Endothelial cell of umbilical vein (primary cell): ENCODE measurements at regions not wholly inside any gene's neighbourhood (a gene's known extent, or its start where the extent isn't known, plus 50 kb on each side); places are given as distances from the start of the nearest gene placed in this dataset.

Experiments used
- CTCF ChIP-seq, 2 donors: IDR thresholded peaks; 1 replicate in 1 of 2; 2 replicates in 1 of 2; pipeline ENCODE4 v1.5.1; 2011; ENCODE audit warnings: low read length in 2 of 2, mild to moderate bottlenecking in 2 of 2, moderate library complexity in 2 of 2, control low read depth in 1 of 2, inconsistent platforms in 1 of 2, low read depth in 1 of 2; ENCODE audit not compliant: insufficient read depth in 1 of 2; ENCODE audit errors: extremely low read depth in 1 of 2
- MAX ChIP-seq: IDR thresholded peaks from 2 replicates; pipeline ENCODE4 v1.6.1; 2011; ENCODE audit not compliant: insufficient read depth, insufficient read length
- MYC ChIP-seq: IDR thresholded peaks from one replicate; pipeline ENCODE4 v1.6.1; 2011; ENCODE audit warnings: mild to moderate bottlenecking, low read depth, low read length
- POLR2A ChIP-seq: IDR thresholded peaks from 2 replicates; pipeline ENCODE4 v1.6.1; 2012; ENCODE audit warnings: low read depth, mild to moderate bottlenecking, control low read depth, low read length

GRCh38 chr12:14257303-14257733 lies 108.2 kb upstream of the ATF7IP start:
- TF ChIP-seq POLR2A (no peak), MAX (no peak), MYC (no peak), CTCF (IDR thresholded peaks at IDR 0.05; ENCODE audit: extremely low read depth in 1 of 2, insufficient read depth in 1 of 2, low read depth in 1 of 2, low read length in 2 of 2) (no peak)
